Hematopoietic multipotent progenitor cell treated with erythropoietin and hydrocortisone succinate and interleukin-3 and kit ligand, for 6 days (in vitro differentiated cells): ENCODE measurements at regions not wholly inside any gene's neighbourhood (a gene's known extent, or its start where the extent isn't known, plus 50 kb on each side); places are given as distances from the start of the nearest gene placed in this dataset.
A peak's percentile ranks its signal among the peaks of the same experiment; 100 is the strongest.
"Not testable (repeated sequence)": the region's sequence is repeated elsewhere in the genome, so short reads cannot be mapped to it uniquely, and the experiment has no call there.

Experiments used
- DNase-seq: peaks from one replicate; pipeline ENCODE4 v3.0.0-alpha.2; 2015

DNA sequence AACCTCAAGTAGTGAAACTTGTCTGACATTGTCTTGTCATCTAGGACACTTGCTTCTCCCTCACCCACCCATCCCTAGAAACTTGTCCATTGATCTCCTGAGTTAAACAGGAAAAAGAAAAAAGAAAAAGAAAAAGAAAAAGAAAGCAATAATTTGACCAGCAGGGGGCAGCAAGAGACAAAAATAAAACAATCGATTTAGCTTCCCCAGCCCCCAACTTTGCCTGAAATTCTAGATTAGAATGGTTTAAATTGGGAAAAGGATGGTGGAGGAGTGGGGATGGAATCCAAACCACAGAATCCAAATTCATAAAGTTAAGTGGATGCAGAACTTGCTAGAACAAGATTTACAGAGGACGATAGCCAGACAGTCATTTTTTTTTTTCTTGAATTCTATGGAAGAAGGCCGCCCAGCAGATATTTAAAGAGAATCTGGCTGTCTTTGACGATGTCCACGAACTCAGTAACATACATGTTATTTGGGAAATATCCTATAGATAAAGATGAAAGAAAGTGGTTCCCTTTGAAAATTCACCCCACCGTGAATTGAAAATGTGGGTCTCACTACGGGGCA lies 282.9 kb downstream of the USP46 start:
- DNase-seq, result peak; percentile 83

DNA sequence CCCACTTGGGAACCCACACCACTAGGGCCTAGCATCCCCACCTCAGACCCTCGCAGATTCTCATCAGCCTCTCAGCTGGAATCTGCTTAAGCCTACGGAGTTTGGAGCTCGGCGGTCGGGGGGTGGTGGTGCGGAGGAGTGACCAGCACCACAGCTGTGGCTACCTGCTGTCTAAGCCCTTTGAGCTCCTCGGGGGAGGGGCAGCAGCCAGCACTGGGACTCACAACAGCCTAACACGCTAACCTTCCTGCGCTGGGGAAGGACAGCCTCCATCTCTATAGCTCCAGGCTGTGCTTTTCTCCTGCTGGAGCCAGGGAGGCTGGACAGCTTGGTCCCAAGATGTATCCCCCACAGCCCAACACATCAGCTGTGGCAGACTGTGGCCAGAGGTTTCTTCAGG lies 281.5 kb downstream of the USP46 start:
- no peak for DNase-seq

- DNase-seq, result no peak
Observed at GRCh38 chr4:52407545-52407944, 251.6 kb downstream of the USP46 start.

DNA sequence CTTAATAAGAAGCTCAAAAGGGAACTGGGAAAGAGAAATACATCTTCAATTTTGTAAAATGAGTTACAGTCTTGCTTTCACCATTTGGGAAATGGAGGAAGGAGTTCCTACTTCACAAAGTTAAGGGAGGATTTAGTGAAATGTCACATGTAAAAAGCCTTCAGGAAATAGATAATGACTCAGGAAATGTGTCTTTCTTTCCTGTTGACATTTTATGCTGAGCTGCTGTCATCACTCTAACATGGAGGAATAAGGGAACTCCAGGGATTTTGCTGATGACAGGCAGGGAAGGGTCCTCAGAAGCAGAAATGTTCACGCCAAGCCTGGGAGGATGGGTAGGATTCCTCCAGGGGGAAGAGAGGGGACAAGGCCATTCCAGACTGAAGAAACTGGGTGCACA lies 251.1 kb downstream of the USP46 start:
- DNase-seq, result no peak

- DNase-seq, result no peak
Observed at GRCh38 chr4:52408471-52408870, 250.6 kb downstream of the USP46 start.

- not testable (repeated sequence) for DNase-seq
Observed at GRCh38 chr4:52409766-52410165, 249.3 kb downstream of the USP46 start.

DNA sequence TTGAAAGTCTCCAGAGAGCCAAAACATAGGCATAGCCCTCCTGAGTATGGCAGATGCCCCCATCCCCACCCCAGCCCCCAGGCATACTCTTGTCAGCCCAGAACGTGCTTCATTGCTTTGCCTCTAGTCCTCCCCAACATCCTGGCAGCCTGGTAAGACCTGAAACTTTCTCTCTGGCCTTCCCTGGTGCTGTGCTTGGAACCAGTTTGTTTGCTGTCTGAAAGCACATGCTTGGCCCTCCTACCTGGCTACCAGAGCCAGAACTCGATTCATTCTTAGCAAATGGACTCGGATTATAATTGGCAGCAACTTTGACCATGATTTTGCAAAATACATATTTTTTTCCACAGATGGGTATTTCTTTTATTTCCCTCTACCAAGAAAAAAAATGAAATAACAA lies 248.1 kb downstream of the USP46 start:
- DNase-seq, result no peak

- DNase-seq, result no peak
Observed at GRCh38 chr4:52420330-52420729, 238.8 kb downstream of the USP46 start.

- no peak for DNase-seq
Observed at GRCh38 chr4:52421811-52422213, 237.3 kb downstream of the USP46 start.

DNA sequence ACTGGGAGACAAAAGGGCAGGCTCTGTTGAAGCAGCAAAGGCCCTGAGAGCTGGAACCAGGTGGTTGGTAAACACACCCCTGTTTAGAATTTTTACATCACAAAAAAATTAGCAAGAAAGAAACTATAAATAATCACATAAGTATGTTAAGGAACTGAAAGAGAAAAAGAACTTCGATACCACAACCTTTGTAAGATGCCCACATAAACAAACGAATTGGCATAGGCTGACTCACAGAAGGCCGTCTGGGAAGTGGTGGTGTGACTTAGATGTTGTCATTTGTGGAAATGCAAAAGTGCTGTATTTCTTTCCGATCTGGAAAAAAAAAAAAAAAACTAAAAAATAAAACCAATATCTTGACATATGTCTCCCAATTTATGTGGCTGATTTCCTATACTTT lies 235.1 kb downstream of the USP46 start:
- no peak for DNase-seq

GRCh38 chr4:52425751-52426326 lies 233.3 kb downstream of the USP46 start:
- no peak for DNase-seq

GRCh38 chr4:52431410-52431809 lies 227.7 kb downstream of the USP46 start:
- DNase-seq, result no peak

DNA sequence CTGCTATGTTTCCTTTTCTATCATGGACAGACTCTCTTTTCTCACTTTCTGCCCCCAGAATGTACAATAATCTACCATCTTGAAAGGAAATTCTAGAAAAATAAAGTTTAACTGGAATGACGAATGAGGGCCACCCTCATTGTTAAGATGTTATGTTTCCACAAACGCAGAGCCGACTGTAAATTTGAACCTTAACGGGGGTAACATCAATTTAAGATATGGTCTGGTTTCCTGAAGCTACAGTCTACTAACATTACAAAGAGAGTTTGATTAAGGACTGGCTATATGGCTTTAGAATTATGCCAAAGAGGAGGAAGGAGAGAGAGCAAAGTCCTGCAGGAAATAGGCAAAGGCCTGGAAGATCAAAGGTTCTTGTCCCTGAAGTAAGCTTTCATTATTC lies 227.2 kb downstream of the USP46 start:
- no peak for DNase-seq

- not testable (repeated sequence) for DNase-seq
Observed at GRCh38 chr4:52442524-52442923, 216.6 kb downstream of the USP46 start.

GRCh38 chr4:52472444-52472843 lies 186.7 kb downstream of the USP46 start:
- no peak for DNase-seq

DNA sequence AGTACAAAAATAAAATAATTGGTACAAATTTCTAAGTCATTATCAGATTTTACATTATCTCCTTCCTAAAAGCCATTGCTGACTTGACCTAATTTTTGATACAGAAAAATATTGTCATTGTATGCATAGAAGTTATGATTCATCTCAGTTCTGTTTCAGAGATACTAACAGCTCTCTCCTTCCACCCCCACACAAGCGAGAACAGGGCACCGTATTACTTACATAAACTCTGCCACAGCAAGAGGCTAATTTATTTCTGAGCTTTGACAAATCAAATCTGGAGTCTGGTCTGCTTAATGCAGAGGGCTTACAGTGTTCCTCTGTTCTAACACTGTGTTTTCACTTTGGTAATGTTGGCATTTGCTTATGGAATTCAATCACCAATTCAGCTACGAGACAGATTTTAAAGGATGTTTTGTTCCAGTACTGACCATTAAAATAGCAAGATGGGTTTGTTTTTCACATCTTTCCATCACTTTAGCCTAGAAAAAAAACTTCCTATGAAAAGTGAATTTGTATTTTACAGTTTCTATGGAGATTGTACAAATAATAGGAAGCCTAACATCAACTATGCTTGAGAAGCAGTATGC lies 181.8 kb downstream of the USP46 start:
- no peak for DNase-seq

DNA sequence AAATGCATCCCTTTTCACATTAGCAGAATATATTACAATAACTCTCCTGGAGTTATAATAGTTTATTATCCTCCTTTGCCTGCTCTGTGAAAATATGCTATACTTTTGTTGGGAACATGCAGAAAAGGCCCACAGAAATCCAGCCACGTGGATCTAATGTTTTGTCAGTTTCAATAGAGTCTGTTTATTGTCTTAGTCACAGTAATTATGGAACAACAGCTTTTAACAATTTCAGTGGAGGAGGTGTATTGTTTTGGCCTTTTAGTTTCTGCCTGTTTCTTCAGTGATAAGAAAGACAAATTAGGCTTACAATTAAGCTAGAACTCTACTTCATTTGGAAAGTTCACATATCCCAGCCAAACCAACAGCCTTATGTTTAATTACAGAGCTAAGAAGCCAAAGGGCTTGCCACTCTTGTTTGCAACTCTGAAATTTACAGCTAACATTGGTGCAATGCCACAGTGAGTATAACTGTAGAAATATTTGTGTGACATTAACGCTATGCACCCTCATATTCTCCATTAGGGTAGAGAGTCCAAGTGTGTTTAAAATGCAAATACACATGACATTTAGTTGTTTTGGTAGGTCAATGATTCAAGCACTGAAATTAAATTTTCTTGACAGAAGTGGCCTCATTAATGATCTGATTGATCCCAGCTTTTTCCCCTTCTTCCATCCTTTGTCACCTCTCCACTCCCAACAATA lies 175.8 kb downstream of the USP46 start:
- no peak for DNase-seq

GRCh38 chr4:52507774-52508173 lies 151.3 kb downstream of the USP46 start:
- DNase-seq, result no peak

- no peak for DNase-seq
Observed at GRCh38 chr4:52510939-52511565, 148.0 kb downstream of the USP46 start.

DNA sequence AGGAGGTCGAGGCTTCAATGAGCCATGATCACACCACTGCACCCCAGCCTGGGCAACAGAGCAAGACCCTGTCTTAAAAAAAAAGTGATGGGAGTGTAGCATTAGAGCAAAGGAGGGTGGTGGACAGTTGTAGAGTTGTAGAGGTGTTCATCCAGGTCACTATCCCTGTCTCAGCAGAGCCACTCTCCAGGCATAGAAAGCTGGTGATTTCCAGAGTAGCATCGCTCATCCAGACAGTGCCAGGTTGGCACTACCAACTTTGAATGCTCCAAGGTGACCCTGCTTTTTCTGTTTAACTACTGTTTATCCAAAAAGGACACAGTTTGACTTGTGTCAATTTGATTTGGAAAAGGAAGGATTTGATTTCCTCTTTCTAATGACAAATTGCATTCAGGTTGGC lies 147.3 kb downstream of the USP46 start:
- no peak for DNase-seq

- DNase-seq, result no peak
Observed at GRCh38 chr4:52512291-52512690, 146.8 kb downstream of the USP46 start.

- DNase-seq, result not testable (repeated sequence)
Observed at GRCh38 chr4:52522093-52522492, 137.0 kb downstream of the USP46 start.

GRCh38 chr4:52529983-52530382 lies 129.1 kb downstream of the USP46 start:
- no peak for DNase-seq

DNA sequence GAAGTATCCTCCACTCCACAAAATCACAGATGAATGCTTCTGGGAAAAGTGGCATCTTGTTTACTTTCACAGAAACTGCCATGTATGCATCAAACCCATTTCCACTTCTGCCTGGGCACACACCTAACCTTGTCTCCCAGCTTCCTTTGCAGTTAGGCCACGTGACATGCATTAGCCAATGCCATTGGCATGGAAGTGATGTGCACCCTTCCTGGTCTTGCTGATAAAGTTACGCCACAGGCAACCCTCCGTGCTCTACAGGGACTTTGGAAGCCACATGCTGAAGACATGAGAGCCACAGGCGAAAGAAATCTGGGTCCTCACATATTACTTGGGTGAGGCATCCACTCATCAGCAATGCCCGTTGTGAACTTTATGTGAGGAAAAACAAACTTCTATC lies 123.3 kb downstream of the USP46 start:
- no peak for DNase-seq
